HepG2 (cell line): ENCODE measurements at regions not wholly inside any gene's neighbourhood (a gene's known extent, or its start where the extent isn't known, plus 50 kb on each side); places are given as distances from the start of the nearest gene placed in this dataset.

Experiments
- ATAC-seq: fragments of 200-7000 bp; cut with Tn5 transposase; 3 replicates; pipeline ENCODE4 v1.9.1; 2020; ENCODE audit warnings: mild to moderate bottlenecking, moderate library complexity
- BruUV-seq: library from RNA; stranded (reverse); fragments of 400-500 nt; replicated peaks from 2 replicates; lab custom pipeline; 2021; lab: Mats Ljungman, UMichigan
- CTCF ChIA-PET: fragments of 300-600 bp; formaldehyde crosslinking; extraction: SDS; loops from one replicate; lab custom pipeline; 2021; ENCODE audit warnings: low total read pairs, inconsistent platforms, low intra/inter-chr PET ratio; lab: Yijun Ruan, JAX
- POLR2A ChIA-PET: fragments of 350-600 bp; sonication (Branson Sonifier 250); formaldehyde crosslinking; loops from one replicate; lab custom pipeline; 2020; ENCODE audit warnings: antibody characterized with exemption, inconsistent platforms; lab: Yijun Ruan, JAX
- DNase-seq: peaks from one replicate; pipeline ENCODE4 v3.0.0-alpha.2; 2015; ENCODE audit warnings: low spot score
- FAIRE-seq: peaks from 3 replicates; lab custom pipeline; 2011; peaks lifted over from hg19 to GRCh38; lab: Jason Lieb, UNC
- H2AFZ ChIP-seq: one replicate; pipeline ENCODE4 v1.6.1; 2011; ENCODE audit warnings: low read length, inconsistent platforms
- H3K27ac ChIP-seq: fragments of 300-600 bp; 3 replicates; pipeline ENCODE4 v1.8.0; 2011; ENCODE audit warnings: mixed run types, mild to moderate bottlenecking, mixed read lengths, low read length, inconsistent platforms; ENCODE audit not compliant: insufficient read depth; ENCODE audit errors: extremely low read length
- H3K27me3 ChIP-seq, 2 experiments: fragments of 200-600 bp in 1 of 2; 2 replicates in 1 of 2; 3 replicates in 1 of 2; pipeline versions ENCODE4 v1.6.0 to v1.8.0; 2011; ENCODE audit warnings: low read length in 2 of 2, mild to moderate bottlenecking in 2 of 2, moderate library complexity in 2 of 2, inconsistent platforms in 1 of 2; ENCODE audit not compliant: insufficient read depth in 2 of 2, control insufficient read depth in 1 of 2
- H3K36me3 ChIP-seq, 2 experiments: fragments of 200-600 bp in 1 of 2; replicated peaks in 1 of 2; 2 replicates in 1 of 2; 3 replicates in 1 of 2; pipeline versions ENCODE4 v1.5.1 to v1.8.0; 2011; ENCODE audit warnings: low read length in 2 of 2, inconsistent platforms in 1 of 2; ENCODE audit not compliant: insufficient read depth in 2 of 2, control insufficient read depth in 1 of 2
- H3K4me1 ChIP-seq: 2 replicates; pipeline ENCODE4 v1.5.1; 2012; ENCODE audit warnings: low read length, inconsistent platforms; ENCODE audit not compliant: insufficient read depth
- H3K4me2 ChIP-seq: 2 replicates; pipeline ENCODE4 v1.6.0; 2011; ENCODE audit warnings: low read depth, low read length, inconsistent platforms
- H3K4me3 ChIP-seq, 3 experiments: fragments of 200-600 bp in 1 of 3; sonication (generic), shearing (Covaris generic) in 1 of 3; replicated peaks in 1 of 3; 2 replicates each; pipeline ENCODE4 v1.5.1; 2011 to 2016; ENCODE audit warnings: low read length in 3 of 3, inconsistent platforms in 2 of 3, low read depth in 2 of 3, mild to moderate bottlenecking in 2 of 3, control low read depth in 1 of 3, mixed read lengths in 1 of 3; ENCODE audit not compliant: insufficient read depth in 1 of 3
- H3K79me2 ChIP-seq: one replicate; pipeline ENCODE4 v1.6.1; 2011; ENCODE audit warnings: low read length, inconsistent platforms; ENCODE audit not compliant: insufficient read depth
- H3K9ac ChIP-seq: 2 replicates; pipeline ENCODE4 v1.6.0; 2011; ENCODE audit warnings: mild to moderate bottlenecking, low read depth, low read length, inconsistent platforms; ENCODE audit not compliant: insufficient read depth
- H3K9me3 ChIP-seq: 2 replicates; pipeline ENCODE4 v1.5.1; 2012; ENCODE audit warnings: mild to moderate bottlenecking, low read length
- H4K20me1 ChIP-seq: 2 replicates; pipeline ENCODE4 v1.6.0; 2011; ENCODE audit warnings: inconsistent platforms, mild to moderate bottlenecking, low read length, moderate library complexity; ENCODE audit not compliant: insufficient read depth
- CREM ChIP-seq, 2 experiments: sonication (generic) in 1 of 2; formaldehyde crosslinking in 1 of 2; IDR thresholded peaks; 2 replicates each; pipeline versions ENCODE4 v1.4.0 to v1.6.1; 2016 to 2020; ENCODE audit warnings: antibody characterized with exemption in 1 of 2, mild to moderate bottlenecking in 1 of 2, missing genetic modification reagents in 1 of 2
- FOSL2 ChIP-seq: sonication (generic); formaldehyde crosslinking; IDR thresholded peaks from 2 replicates; pipeline ENCODE4 v1.4.0; 2020; ENCODE audit warnings: missing genetic modification reagents
- KLF12 ChIP-seq: sonication (generic); formaldehyde crosslinking; IDR thresholded peaks from 2 replicates; pipeline ENCODE4 v1.4.0; 2020; ENCODE audit warnings: missing genetic modification reagents, borderline replicate concordance
- PLSCR1 ChIP-seq: sonication (generic); formaldehyde crosslinking; IDR thresholded peaks from 2 replicates; pipeline ENCODE4 v1.5.0; 2020; ENCODE audit warnings: missing genetic modification reagents, mild to moderate bottlenecking, borderline replicate concordance
- POGZ ChIP-seq: sonication (generic); formaldehyde crosslinking; IDR thresholded peaks from 2 replicates; pipeline ENCODE4 v1.4.0; 2020; ENCODE audit warnings: mild to moderate bottlenecking, missing genetic modification reagents
- WIZ ChIP-seq: sonication (generic); formaldehyde crosslinking; IDR thresholded peaks from 2 replicates; pipeline ENCODE4 v1.5.1; 2020; ENCODE audit warnings: mild to moderate bottlenecking, missing genetic modification reagents
- ZNF234 ChIP-seq: sonication (generic); formaldehyde crosslinking; conservative IDR thresholded peaks from 2 replicates; pipeline ENCODE4 v1.5.1; 2020; ENCODE audit warnings: mild to moderate bottlenecking, missing genetic modification reagents
- ZNF256 ChIP-seq: sonication (generic); formaldehyde crosslinking; conservative IDR thresholded peaks from 2 replicates; pipeline ENCODE4 v1.4.0; 2020; ENCODE audit warnings: missing genetic modification reagents
- ZNF274 ChIP-seq: sonication (generic); formaldehyde crosslinking; IDR thresholded peaks from 2 replicates; pipeline ENCODE4 v1.5.1; 2020; ENCODE audit warnings: mild to moderate bottlenecking, missing genetic modification reagents
- ZNF562 ChIP-seq: sonication (generic); formaldehyde crosslinking; IDR thresholded peaks from 2 replicates; pipeline ENCODE4 v1.8.0; 2022; ENCODE audit warnings: missing genetic modification reagents, borderline replicate concordance
- ZNF563 ChIP-seq: sonication (generic); formaldehyde crosslinking; IDR thresholded peaks from 2 replicates; pipeline ENCODE4 v1.8.0; 2022; ENCODE audit warnings: mild to moderate bottlenecking, moderate library complexity, missing genetic modification reagents
- ZNF564 ChIP-seq: sonication (generic); formaldehyde crosslinking; IDR thresholded peaks from 2 replicates; pipeline ENCODE4 v1.8.1; 2023; ENCODE audit warnings: mild to moderate bottlenecking, missing genetic modification reagents
- ZNF616 ChIP-seq: sonication (generic); formaldehyde crosslinking; IDR thresholded peaks from 2 replicates; pipeline ENCODE4 v1.5.0; 2020; ENCODE audit warnings: low read depth, mild to moderate bottlenecking, missing genetic modification reagents
- ZNF703 ChIP-seq: sonication (generic); formaldehyde crosslinking; IDR thresholded peaks from 2 replicates; pipeline ENCODE4 v1.5.1; 2020; ENCODE audit warnings: missing genetic modification reagents, mild to moderate bottlenecking, moderate library complexity, borderline replicate concordance
- ZNF720 ChIP-seq: sonication (generic); formaldehyde crosslinking; IDR thresholded peaks from 2 replicates; pipeline ENCODE4 v1.4.0; 2020; ENCODE audit warnings: missing genetic modification reagents
- ZNF747 ChIP-seq: sonication (generic); formaldehyde crosslinking; IDR thresholded peaks from 2 replicates; pipeline ENCODE4 v1.8.1; 2023; ENCODE audit warnings: missing genetic modification reagents, mild to moderate bottlenecking, borderline replicate concordance
- WGBS: methylation state at CpG from one replicate; pipeline ENCODE4 v1.1.6; 2017; ENCODE audit warnings: low lambda C conversion rate; 5-methylcytosine and 5-hydroxymethylcytosine counted together
- in situ Hi-C: cut with HindIII; loops from 2 replicates; pipeline ENCODE4 v1.10.0; 2017; ENCODE audit warnings: low pct_unique_long_range_greater_than_20kb; ENCODE audit not compliant: extremely low pct_ligation_motif_present
- intact Hi-C: fragments of 100-400 bp; cut with micrococcal nuclease; formaldehyde crosslinking; loops from one replicate; pipeline ENCODE4 v1.10.0; 2022; ENCODE audit not compliant: unreplicated experiment

DNA sequence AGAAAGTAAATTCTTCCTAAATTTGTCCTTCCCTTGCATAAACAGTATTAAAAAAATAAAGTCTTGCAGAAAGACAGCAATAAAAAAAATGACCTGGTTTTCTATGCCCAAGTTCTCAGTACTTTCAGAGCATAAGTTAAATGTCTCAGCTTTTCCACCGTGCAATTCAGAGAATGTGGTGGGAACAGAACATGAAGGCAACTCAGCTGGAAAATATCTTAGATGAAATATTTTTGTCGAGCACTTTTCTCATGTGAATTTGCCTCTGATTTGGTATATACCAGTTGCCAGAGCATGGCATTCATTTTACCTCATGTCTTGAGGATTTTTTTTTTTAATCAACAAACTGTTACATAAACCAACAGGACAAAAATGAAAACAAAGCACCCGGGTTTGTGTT lies 176.1 kb downstream of the CETN3 start:
- TF ChIP-seq ZNF234 (CRISPR knock-in tag) (no peak), CREM (IDR thresholded peaks at IDR 0.05) (no peak), CREM (CRISPR knock-in tag; IDR thresholded peaks at IDR 0.05) (no peak), PLSCR1 (no peak)
- TF ChIP-seq, all 625 proteins: peak for 0
- no peak overlapping the region for H3K4me3 ChIP-seq
- no peaks in the 10 kb centered on the region for H3K36me3 ChIP-seq
- ChIA-PET POLR2A (no interaction called here), CTCF (no interaction called here)
- intact Hi-C loops = no loop called here
- no peaks in the 10 kb centered on the region for H3K4me1 ChIP-seq
- FAIRE-seq = no peak
- H3K27me3 ChIP-seq = no peaks in the 10 kb centered on the region
- H3K9ac ChIP-seq = no peak overlapping the region
- no peak overlapping the region for H2AFZ ChIP-seq
- H4K20me1 ChIP-seq = no peaks in the 10 kb centered on the region
- no peaks in the 10 kb centered on the region for H3K9me3 ChIP-seq
- no peak for ATAC-seq
- no TSS peak for BruUV-seq
- H3K79me2 ChIP-seq = no peaks in the 10 kb centered on the region
- WGBS = 0% methylated on average over 3 of the region's 3 CpGs
- no peak for DNase-seq
- no peak overlapping the region for H3K27ac ChIP-seq
- in situ Hi-C loops = no loop called here
- no peak overlapping the region for H3K4me2 ChIP-seq

GRCh38 chr5:90231688-90232087 lies 177.9 kb downstream of the CETN3 start:
- Histone ChIP-seq H2AFZ (no peak overlapping the region), H3K79me2 (no peaks in the 10 kb centered on the region), H4K20me1 (no peaks in the 10 kb centered on the region), H3K4me2 (no peak overlapping the region), H3K27ac (no peak overlapping the region), H3K4me1 (no peaks in the 10 kb centered on the region), H3K9ac (no peak overlapping the region), H3K9me3 (no peaks in the 10 kb centered on the region)
- FAIRE-seq = no peak
- ATAC-seq = no peak
- CTCF ChIA-PET = no interaction called here
- intact Hi-C loops = no loop called here
- no peak for TF ChIP-seq ZNF564 (CRISPR knock-in tag)
- no peak for TF ChIP-seq ZNF616 (CRISPR knock-in tag)
- no peak for TF ChIP-seq ZNF562
- no peak for TF ChIP-seq KLF12
- no peak for TF ChIP-seq WIZ (CRISPR knock-in tag)
- no peak for TF ChIP-seq FOSL2
- no peak for TF ChIP-seq ZNF274 (CRISPR knock-in tag)
- TF ChIP-seq ZNF563 (CRISPR knock-in tag) = no peak
- no peak for TF ChIP-seq ZNF703 (CRISPR knock-in tag)
- no peak for TF ChIP-seq POGZ
- TF ChIP-seq ZNF747 = no peak
- TF ChIP-seq ZNF256 (CRISPR knock-in tag) = no peak
- no peak for TF ChIP-seq ZNF720 (CRISPR knock-in tag)
- TF ChIP-seq, all 625 proteins: peak for 0
- Histone ChIP-seq H3K4me3 (no peak overlapping the region), H3K36me3 (no peaks in the 10 kb centered on the region), H3K27me3 (no peaks in the 10 kb centered on the region)
- in situ Hi-C loops = no loop called here
- 12% methylated on average over 4 of the region's 4 CpGs for WGBS
- POLR2A ChIA-PET = no interaction called here
- no TSS peak for BruUV-seq
- DNase-seq = no peak
